ENCODE measurements at regions not wholly inside any gene's neighbourhood (a gene's known extent, or its start where the extent isn't known, plus 50 kb on each side); places are given as distances from the start of the nearest gene placed in this dataset.

- Histone ChIP-seq H3K27me3 (ENCODE audit: insufficient read depth) (no peaks in the 10 kb centered on the region), H3K4me1 (ENCODE audit: control insufficient read depth in 1 of 2, insufficient read depth in 2 of 2, low read depth in 1 of 2, low read length in 1 of 2) (no peaks in the 10 kb centered on the region), H3F3A (replicated peaks; ENCODE audit: insufficient read depth) (no peaks in the 10 kb centered on the region), H3K9me3 (no peaks in the 10 kb centered on the region), H4K20me1 (ENCODE audit: insufficient read depth) (no peaks in the 10 kb centered on the region), H3K36me3 (replicated peaks in 1 of 2; ENCODE audit: control insufficient read depth in 1 of 2, insufficient read depth in 2 of 2, low read length in 1 of 2) (no peaks in the 10 kb centered on the region), H3K4me3 (ENCODE audit: low read depth in 2 of 2, low read length in 1 of 2) (no peak overlapping the region), H3K9ac (no peak overlapping the region), H2AFZ (ENCODE audit: low read depth) (no peak overlapping the region), H3K27ac (ENCODE audit: low read depth in 2 of 2, low read length in 1 of 2) (no peak overlapping the region), H3K9me2 (no peaks in the 10 kb centered on the region), H3K4me2 (no peak overlapping the region), H3K79me2 (ENCODE audit: insufficient read depth) (no peaks in the 10 kb centered on the region)
- DNase-seq, result no peak
- TF ChIP-seq FOXM1 (IDR thresholded peaks at IDR 0.05; ENCODE audit: low read depth), result no peak
- TF ChIP-seq TCF12 (IDR thresholded peaks at IDR 0.05), result no peak
- TF ChIP-seq MXI1 (IDR thresholded peaks at IDR 0.05; ENCODE audit: low read depth, low read length), result no peak
- TF ChIP-seq, protein P1, sequence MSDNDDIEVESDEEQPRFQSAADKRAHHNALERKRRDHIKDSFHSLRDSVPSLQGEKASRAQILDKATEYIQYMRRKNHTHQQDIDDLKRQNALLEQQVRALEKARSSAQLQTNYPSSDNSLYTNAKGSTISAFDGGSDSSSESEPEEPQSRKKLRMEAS (IDR thresholded peaks at IDR 0.05; ENCODE audit: low read depth), result no peak
- TF ChIP-seq TEAD4 (IDR thresholded peaks at IDR 0.05; ENCODE audit: borderline replicate concordance, insufficient read depth), result no peak
- 24% methylated on average over 2 of the region's 2 CpGs for WGBS (ENCODE audit: low lambda C conversion rate)
- CTCF ChIA-PET, result no interaction called here
- POLR2A ChIA-PET, result no interaction called here
These were observed 523.2 kb downstream of the SOX2 start for GRCh38 chr3:182234881-182235280.

DNA sequence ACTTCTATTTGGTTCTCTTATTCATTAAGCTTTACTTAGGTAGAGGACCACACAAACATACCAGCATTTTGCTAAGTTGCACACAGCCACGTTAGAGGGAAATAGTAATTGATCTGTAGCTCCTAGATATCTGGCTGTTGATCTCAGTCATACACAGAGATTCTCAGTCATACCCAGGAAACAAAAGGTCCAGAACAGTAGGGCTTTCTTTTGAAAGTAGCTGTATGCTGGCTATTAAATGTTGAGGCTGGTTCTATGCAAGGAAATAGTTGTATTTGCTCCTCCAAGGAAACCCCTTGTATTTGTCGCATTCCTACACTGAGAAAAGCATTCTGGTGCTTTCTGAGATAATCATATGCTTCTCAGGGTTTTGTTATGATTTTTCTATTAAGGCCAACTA, 523.8 kb downstream of the SOX2 start:
- H3K9me3 ChIP-seq, result no peaks in the 10 kb centered on the region
- H3K27ac ChIP-seq (ENCODE audit: low read depth in 2 of 2, low read length in 1 of 2), result no peak overlapping the region
- no peaks in the 10 kb centered on the region for H3K4me1 ChIP-seq (ENCODE audit: control insufficient read depth in 1 of 2, insufficient read depth in 2 of 2, low read depth in 1 of 2, low read length in 1 of 2)
- no peak overlapping the region for H3K9ac ChIP-seq
- no peak for DNase-seq
- no peaks in the 10 kb centered on the region for H3K36me3 ChIP-seq (replicated peaks in 1 of 2; ENCODE audit: control insufficient read depth in 1 of 2, insufficient read depth in 2 of 2, low read length in 1 of 2)
- no peaks in the 10 kb centered on the region for H3F3A ChIP-seq (replicated peaks; ENCODE audit: insufficient read depth)
- TF ChIP-seq REST (IDR thresholded peaks at IDR 0.05; ENCODE audit: low read depth, low read length), result no peak
- TF ChIP-seq, protein P1 (IDR thresholded peaks at IDR 0.05; ENCODE audit: low read depth), result no peak
- TF ChIP-seq FOXM1 (IDR thresholded peaks at IDR 0.05; ENCODE audit: low read depth), result no peak
- TF ChIP-seq RFX5 (IDR thresholded peaks at IDR 0.05; ENCODE audit: low read length), result no peak
- TF ChIP-seq NFIC (IDR thresholded peaks at IDR 0.05; ENCODE audit: borderline replicate concordance), result no peak
- TF ChIP-seq MEF2A (IDR thresholded peaks at IDR 0.05; ENCODE audit: borderline replicate concordance, low read depth), result no peak
- no peak for TF ChIP-seq GABPA (IDR thresholded peaks at IDR 0.05; ENCODE audit: low read depth)
- WGBS (ENCODE audit: low lambda C conversion rate), result 34% methylated on average over 2 of the region's 2 CpGs
- CTCF ChIA-PET, result no interaction called here
- no peaks in the 10 kb centered on the region for H3K79me2 ChIP-seq (ENCODE audit: insufficient read depth)
- no peaks in the 10 kb centered on the region for H3K27me3 ChIP-seq (ENCODE audit: insufficient read depth)
- no peaks in the 10 kb centered on the region for H4K20me1 ChIP-seq (ENCODE audit: insufficient read depth)
- no peak overlapping the region for H2AFZ ChIP-seq (ENCODE audit: low read depth)
- H3K4me3 ChIP-seq (ENCODE audit: low read depth in 2 of 2, low read length in 1 of 2), result no peak overlapping the region
- no peak overlapping the region for H3K4me2 ChIP-seq
- H3K9me2 ChIP-seq, result no peaks in the 10 kb centered on the region
- POLR2A ChIA-PET, result no interaction called here

All from SK-N-SH (cell line).